Brain microvascular endothelial cell (primary cell): ENCODE measurements at regions not wholly inside any gene's neighbourhood (a gene's known extent, or its start where the extent isn't known, plus 50 kb on each side); places are given as distances from the start of the nearest gene placed in this dataset.

Experiments
- DNase-seq: peaks from one replicate; pipeline ENCODE4 v3.0.0-alpha.2; 2020
- H3K27ac ChIP-seq: fragments of 250-450 bp; sonication (Bioruptor Pico); 2 replicates; pipeline ENCODE4 v1.5.1; 2020; ENCODE audit warnings: mild to moderate bottlenecking, moderate library complexity
- H3K27me3 ChIP-seq: fragments of 250-450 bp; sonication (Bioruptor Pico); replicated peaks from 2 replicates; pipeline ENCODE4 v1.5.1; 2020; ENCODE audit warnings: mild to moderate bottlenecking
- H3K36me3 ChIP-seq: fragments of 250-450 bp; sonication (Bioruptor Pico); replicated peaks from 2 replicates; pipeline ENCODE4 v1.5.1; 2020; ENCODE audit warnings: mild to moderate bottlenecking
- H3K4me3 ChIP-seq: 2 replicates; pipeline ENCODE4 v1.5.1; 2011; ENCODE audit warnings: low read depth, mild to moderate bottlenecking, control low read depth, low read length, moderate library complexity
- CTCF ChIP-seq: IDR thresholded peaks from 2 replicates; pipeline ENCODE4 v1.5.1; 2011; ENCODE audit warnings: low read depth, mild to moderate bottlenecking, moderate library complexity, low read length, control low read depth, inconsistent platforms; ENCODE audit errors: missing control alignments
- in situ Hi-C: cut with HindIII; loops from 2 replicates; pipeline ENCODE4 v1.10.0; 2017; ENCODE audit warnings: low sequenced_read_pairs, low pct_ligation_motif_present

GRCh38 chr15:62456011-62456920, 291.2 kb upstream of the C2CD4B start:
- H3K4me3 ChIP-seq = no peak overlapping the region
- TF ChIP-seq CTCF = no peak
- DNase-seq = no peak
- no peaks in the 10 kb centered on the region for H3K36me3 ChIP-seq
- no peaks in the 10 kb centered on the region for H3K27me3 ChIP-seq
- no peak overlapping the region for H3K27ac ChIP-seq
- in situ Hi-C loops = no loop called here

- DNase-seq = no peak
- in situ Hi-C loops = no loop called here
- no peak overlapping the region for H3K4me3 ChIP-seq
- H3K27me3 ChIP-seq = no peaks in the 10 kb centered on the region
- no peaks in the 10 kb centered on the region for H3K36me3 ChIP-seq
- TF ChIP-seq CTCF = no peak
- H3K27ac ChIP-seq = no peak overlapping the region
Measured at GRCh38 chr15:62457100-62457499, 292.0 kb upstream of the C2CD4B start.

GRCh38 chr15:62459875-62460274, 294.8 kb upstream of the C2CD4B start:
- Histone ChIP-seq H3K27ac (no peak overlapping the region), H3K36me3 (no peaks in the 10 kb centered on the region), H3K27me3 (no peaks in the 10 kb centered on the region), H3K4me3 (no peak overlapping the region)
- DNase-seq = no peak
- no peak for TF ChIP-seq CTCF
- in situ Hi-C loops = no loop called here

GRCh38 chr15:62462268-62462667, 297.2 kb upstream of the C2CD4B start:
- Histone ChIP-seq H3K27me3 (no peaks in the 10 kb centered on the region), H3K36me3 (no peaks in the 10 kb centered on the region), H3K4me3 (no peak overlapping the region), H3K27ac (no peak overlapping the region)
- in situ Hi-C loops = no loop called here
- no peak for TF ChIP-seq CTCF
- DNase-seq = no peak

GRCh38 chr15:62462721-62463120, 297.6 kb upstream of the C2CD4B start:
- in situ Hi-C loops = no loop called here
- no peaks in the 10 kb centered on the region for H3K36me3 ChIP-seq
- no peak overlapping the region for H3K27ac ChIP-seq
- no peaks in the 10 kb centered on the region for H3K27me3 ChIP-seq
- TF ChIP-seq CTCF = no peak
- DNase-seq = no peak
- H3K4me3 ChIP-seq = no peak overlapping the region
